HUES48 (cell line): ENCODE measurements at regions not wholly inside any gene's neighbourhood (a gene's known extent, or its start where the extent isn't known, plus 50 kb on each side); places are given as distances from the start of the nearest gene placed in this dataset.

Experiments
- H3K27ac ChIP-seq: one replicate; pipeline ENCODE4 v1.7.0; 2013; ENCODE audit warnings: low read depth, low read length, inconsistent platforms
- H3K27me3 ChIP-seq: 2 replicates; pipeline ENCODE4 v1.6.1; 2013; ENCODE audit warnings: mild to moderate bottlenecking, low read length; ENCODE audit not compliant: control insufficient read depth, insufficient read depth
- H3K36me3 ChIP-seq: 2 replicates; pipeline ENCODE4 v1.6.1; 2013; ENCODE audit warnings: low read length; ENCODE audit not compliant: control insufficient read depth, insufficient read depth
- H3K4me1 ChIP-seq: 2 replicates; pipeline ENCODE4 v1.6.1; 2013; ENCODE audit warnings: mild to moderate bottlenecking, low read length; ENCODE audit not compliant: control insufficient read depth, insufficient read depth
- H3K4me3 ChIP-seq: 2 replicates; pipeline ENCODE4 v1.5.1; 2013; ENCODE audit warnings: mild to moderate bottlenecking, low read depth, low read length
- H3K9ac ChIP-seq: 2 replicates; pipeline ENCODE4 v1.6.1; 2013; ENCODE audit warnings: mild to moderate bottlenecking, low read depth, low read length, moderate library complexity
- H3K9me3 ChIP-seq: 2 replicates; pipeline ENCODE4 v1.6.1; 2013; ENCODE audit warnings: low read length; ENCODE audit not compliant: control insufficient read depth, insufficient read depth

DNA sequence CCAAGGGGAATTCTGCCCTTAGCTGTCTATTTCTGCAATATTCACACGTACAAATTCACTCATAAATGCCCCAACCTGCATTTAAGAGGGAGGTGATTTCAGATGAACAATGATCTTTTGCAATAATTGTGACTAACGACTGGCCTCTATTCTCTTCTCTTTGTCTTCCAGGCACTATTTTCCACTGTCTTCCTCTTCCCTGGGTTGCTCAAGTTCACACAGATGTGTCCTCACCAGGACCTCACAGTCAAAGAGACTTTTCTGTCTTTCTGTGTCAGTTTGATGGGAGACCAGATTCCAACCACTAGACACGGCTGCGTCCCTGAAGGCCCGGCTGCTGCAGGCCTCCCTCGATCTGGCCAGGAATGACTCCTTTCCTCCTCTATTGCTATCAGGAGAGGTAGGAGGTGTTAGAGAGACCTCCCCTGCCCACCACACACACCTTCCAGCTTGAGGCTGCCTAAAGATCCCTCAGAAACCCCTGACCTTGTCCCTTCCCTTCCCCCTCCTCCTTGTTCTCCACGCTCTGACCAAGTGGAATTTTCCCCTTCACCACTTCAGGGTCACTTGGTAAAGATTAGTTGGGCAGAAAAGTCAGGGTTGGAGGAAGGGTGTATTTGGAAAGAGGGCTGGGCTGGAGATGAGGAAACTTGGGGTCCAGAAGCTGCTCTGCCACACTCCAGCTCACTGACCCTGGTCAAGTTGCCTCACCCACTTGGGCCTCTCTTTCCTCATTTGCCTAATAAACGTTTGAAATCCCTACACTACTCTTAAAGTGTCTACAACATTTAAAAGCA lies 109.2 kb upstream of the COPS8 start:
- H3K9me3 ChIP-seq = no peaks in the 10 kb centered on the region
- H3K4me1 ChIP-seq = peaks cover 16% of the 10 kb centered on the region; the same call in 1 of the 2 replicates

DNA sequence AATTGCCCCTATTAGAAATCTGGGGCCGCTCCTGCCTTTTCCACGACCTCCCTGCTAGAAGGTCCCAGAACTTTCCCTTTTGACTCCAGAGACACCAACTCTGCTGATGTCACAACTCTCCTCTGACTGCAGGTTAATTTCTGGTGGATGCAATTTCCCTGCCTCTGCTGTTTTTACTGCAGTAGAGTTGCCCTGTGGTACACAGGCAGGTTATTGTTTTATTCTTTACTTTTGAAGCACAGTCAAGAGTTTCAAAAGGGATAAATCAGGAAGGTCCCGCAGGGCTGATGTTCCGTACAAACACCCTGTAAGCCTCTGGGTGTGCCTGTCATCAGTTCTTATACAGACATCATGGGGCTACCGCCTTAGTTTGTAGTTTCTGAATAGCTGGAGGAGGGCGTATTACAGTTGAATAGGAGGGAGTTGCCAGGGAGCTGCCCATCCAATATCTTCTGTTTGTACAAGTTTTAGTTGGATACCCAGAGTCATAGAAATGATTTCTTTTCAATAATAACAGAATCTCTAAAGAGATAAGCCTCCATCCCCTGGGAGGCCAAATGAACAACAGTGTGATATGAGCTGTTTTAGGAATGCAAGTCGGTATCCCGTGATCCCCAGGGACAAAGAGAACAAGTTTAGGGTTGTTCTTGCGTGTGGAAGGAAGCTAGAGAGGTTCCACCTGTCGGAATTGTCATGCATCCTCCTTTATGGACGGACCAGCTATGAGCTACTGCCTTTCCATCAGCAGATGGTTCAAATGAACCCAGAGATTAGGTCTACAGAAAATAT lies 108.4 kb upstream of the COPS8 start:
- peaks cover 16% of the 10 kb centered on the region; the same call in 1 of the 2 replicates for H3K4me1 ChIP-seq
- H3K9me3 ChIP-seq = no peaks in the 10 kb centered on the region
- no peaks in the 10 kb centered on the region for H3K36me3 ChIP-seq
- no peak overlapping the region for H3K4me3 ChIP-seq
- no peaks in the 10 kb centered on the region; the same call in 1 of the 2 replicates for H3K27me3 ChIP-seq
- H3K27ac ChIP-seq = no peak overlapping the region
- H3K9ac ChIP-seq = no peak overlapping the region

More for the DNA sequence above, 109.2 kb upstream of the COPS8 start:
- no peak overlapping the region for H3K4me3 ChIP-seq
- no peaks in the 10 kb centered on the region for H3K36me3 ChIP-seq
- no peak overlapping the region for H3K9ac ChIP-seq
- H3K27me3 ChIP-seq = no peaks in the 10 kb centered on the region; the same call in 1 of the 2 replicates
- no peak overlapping the region for H3K27ac ChIP-seq

DNA sequence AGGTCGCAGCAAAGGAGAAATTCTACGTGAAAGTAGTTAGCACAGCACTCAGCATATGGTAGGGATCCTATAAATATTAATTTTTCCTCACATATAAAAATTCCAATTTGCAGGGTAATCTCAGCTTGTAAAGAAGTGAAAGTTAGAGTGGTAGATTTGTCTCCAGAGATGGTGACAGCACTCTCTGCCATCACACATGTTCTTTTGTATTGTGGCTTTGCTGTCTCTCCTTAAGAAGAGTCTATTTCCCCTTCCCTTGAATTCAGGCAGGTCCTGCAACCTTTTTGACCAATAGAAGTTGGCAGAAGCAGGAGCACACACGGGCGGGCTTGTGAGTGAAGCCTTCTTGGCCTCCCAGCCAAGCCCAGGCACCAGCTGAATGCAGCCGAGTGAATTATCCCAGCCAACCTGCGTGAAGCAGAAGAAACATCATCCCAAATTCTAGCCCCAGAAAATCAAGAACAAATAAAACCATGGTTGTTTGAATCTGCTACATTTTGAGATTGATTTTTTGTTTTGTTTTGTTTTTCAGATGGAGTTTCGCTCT lies 107.8 kb upstream of the COPS8 start:
- Histone ChIP-seq H3K36me3 (no peaks in the 10 kb centered on the region), H3K27ac (no peak overlapping the region), H3K9ac (no peak overlapping the region), H3K9me3 (no peaks in the 10 kb centered on the region), H3K4me3 (no peak overlapping the region), H3K4me1 (peaks cover 10% of the 10 kb centered on the region; the same call in 1 of the 2 replicates), H3K27me3 (no peaks in the 10 kb centered on the region; the same call in 1 of the 2 replicates)

DNA sequence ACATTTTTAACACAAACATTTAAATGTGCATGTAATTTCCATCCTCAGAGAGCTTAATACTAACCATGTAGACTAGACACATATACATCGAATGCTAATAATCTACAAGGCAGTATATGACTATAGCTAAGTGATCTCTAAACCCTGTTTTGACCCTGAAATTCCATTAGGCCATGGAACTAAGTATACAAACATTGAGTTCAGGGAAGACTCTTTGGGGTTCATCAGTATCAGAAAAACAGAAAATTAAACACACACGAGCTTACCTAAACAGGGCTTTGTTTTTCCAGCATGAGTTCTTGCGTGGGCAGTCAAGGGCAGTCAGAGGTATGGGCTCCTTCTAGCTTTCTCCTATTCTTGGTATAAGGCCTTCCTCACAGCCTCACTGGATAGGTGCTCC lies 106.0 kb upstream of the COPS8 start:
- no peaks in the 10 kb centered on the region; the same call in 1 of the 2 replicates for H3K27me3 ChIP-seq
- no peak overlapping the region for H3K4me3 ChIP-seq
- H3K36me3 ChIP-seq = no peaks in the 10 kb centered on the region
- no peak overlapping the region for H3K9ac ChIP-seq
- no peak overlapping the region for H3K27ac ChIP-seq
- H3K4me1 ChIP-seq = peaks cover 4% of the 10 kb centered on the region; the same call in 1 of the 2 replicates
- H3K9me3 ChIP-seq = no peaks in the 10 kb centered on the region; the same call in 1 of the 2 replicates

DNA sequence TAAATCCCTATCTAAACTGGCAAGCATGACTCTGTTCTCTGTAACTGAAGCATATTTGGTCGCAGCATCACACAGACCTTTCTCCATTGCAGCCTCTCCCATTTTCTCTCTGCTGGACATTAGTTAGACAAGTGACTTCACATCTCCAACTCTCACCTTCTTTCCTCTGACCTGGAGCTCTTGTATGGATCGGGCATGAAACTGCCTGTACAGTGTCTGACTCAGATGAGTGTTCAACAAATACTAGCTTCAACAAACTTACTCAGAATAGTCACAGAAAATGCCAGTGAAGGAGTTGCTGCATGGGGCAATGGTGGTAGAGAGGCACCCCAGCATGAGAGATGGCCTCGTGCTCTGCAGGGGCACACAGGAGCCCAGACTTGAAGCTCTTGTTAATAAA lies 104.7 kb upstream of the COPS8 start:
- H3K9ac ChIP-seq = no peak overlapping the region
- H3K4me3 ChIP-seq = no peak overlapping the region
- H3K9me3 ChIP-seq = no peaks in the 10 kb centered on the region; the same call in 1 of the 2 replicates
- H3K36me3 ChIP-seq = no peaks in the 10 kb centered on the region
- no peak overlapping the region for H3K27ac ChIP-seq
- 0 out of 2 replicates have a peak, but pooled peaks cover 4% of the 10 kb centered on the region for H3K4me1 ChIP-seq
- no peaks in the 10 kb centered on the region for H3K27me3 ChIP-seq

DNA sequence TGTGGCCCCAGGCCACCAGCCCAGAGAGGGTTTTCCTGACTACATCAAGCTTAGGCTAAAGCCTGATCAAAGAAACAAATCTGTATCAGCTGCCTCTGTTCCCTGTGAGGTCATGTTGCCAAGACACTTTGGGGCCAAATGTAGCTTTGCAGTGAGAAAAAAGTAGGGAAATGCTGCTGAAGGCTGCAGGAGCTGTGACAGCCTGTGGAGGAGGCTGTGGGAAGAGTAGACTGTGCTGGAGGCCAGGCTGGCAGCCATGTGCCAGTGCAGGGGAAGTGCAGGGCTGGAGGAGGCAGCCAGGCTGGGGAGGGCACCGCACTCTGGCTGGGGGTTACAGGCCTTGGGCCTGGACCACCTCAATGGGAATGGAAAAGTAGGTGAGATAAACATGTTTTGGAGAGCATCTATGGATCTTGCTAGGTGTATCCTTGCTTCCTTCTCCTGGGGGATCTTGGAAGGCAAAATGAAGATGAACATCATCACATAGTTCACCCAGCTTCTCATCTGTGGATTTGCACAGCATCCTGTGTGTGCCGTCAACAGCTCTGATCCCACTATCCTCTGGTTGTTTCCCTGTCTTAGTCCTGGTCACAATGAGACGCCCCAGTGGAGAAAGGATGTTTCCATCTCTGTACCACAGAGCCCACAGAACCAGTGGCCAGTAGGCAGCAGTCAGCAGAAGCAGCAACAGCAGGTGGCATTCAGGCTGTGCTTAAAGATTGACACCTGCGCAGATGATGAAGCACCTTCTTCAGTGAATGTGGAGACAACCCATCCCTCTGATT lies 103.8 kb upstream of the COPS8 start:
- no peak overlapping the region for H3K4me3 ChIP-seq
- no peaks in the 10 kb centered on the region for H3K36me3 ChIP-seq
- H3K27me3 ChIP-seq = no peaks in the 10 kb centered on the region
- no peaks in the 10 kb centered on the region; the same call in 1 of the 2 replicates for H3K9me3 ChIP-seq
- H3K4me1 ChIP-seq = no peaks in the 10 kb centered on the region
- H3K27ac ChIP-seq = no peak overlapping the region
- H3K9ac ChIP-seq = no peak overlapping the region

DNA sequence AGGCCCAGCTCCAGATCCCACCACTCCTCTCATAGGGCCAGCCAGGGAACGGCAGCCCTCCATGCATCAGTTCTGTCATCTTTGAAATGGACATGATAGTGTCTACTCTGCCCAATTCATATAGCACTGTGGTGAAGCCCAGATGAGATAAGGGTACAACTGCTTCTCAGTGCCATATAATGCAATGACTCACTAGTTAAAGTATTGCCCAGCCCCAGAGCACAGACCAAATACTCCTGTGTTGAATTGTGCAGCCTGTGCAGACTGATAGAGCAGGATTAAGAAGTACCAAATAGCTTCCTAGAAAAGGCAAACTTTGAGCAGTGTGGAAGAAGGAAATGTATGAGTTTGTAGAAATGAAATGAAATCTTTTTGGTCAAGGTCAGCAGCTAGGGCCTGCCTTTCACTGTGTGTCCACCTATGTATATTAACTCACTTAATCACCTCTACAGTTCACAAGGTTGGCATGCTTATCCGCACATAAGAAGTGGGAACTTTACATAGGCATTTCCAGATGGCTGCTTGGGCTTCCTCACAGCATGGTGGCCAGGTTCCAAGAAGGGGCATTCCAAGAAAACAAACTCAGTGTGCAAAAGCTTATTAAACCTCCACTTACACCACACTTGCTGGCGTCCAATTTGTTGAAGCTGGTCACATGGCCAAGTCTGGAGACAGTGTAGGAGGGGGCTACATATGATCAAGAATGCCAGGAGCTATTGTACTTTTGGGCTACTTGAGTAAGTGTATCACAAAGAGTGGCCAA lies 102.8 kb upstream of the COPS8 start:
- Histone ChIP-seq H3K9ac (no peak overlapping the region), H3K4me1 (no peaks in the 10 kb centered on the region), H3K27me3 (no peaks in the 10 kb centered on the region), H3K27ac (no peak overlapping the region), H3K9me3 (no peaks in the 10 kb centered on the region; the same call in 1 of the 2 replicates), H3K4me3 (no peak overlapping the region), H3K36me3 (no peaks in the 10 kb centered on the region)

DNA sequence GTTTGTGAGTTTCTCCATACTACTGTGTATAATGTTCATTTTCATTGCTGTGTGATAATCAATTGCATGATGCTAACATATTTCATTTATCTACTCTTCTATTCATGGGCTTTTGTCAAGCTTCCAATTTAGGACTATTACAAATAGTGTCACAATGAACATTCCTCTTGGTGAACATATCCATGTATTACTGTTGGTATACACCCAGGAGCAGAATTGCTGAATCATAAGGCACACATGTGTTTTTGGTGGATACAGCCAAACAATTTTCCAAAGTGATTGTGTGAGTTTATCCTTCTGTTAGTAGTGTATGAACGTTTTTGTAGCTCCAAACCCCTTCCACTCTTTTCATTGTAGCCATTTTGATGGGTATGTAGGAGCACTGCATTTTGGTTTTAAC lies 101.6 kb upstream of the COPS8 start:
- H3K27me3 ChIP-seq = no peaks in the 10 kb centered on the region
- no peak overlapping the region for H3K4me3 ChIP-seq
- H3K27ac ChIP-seq = no peak overlapping the region
- no peaks in the 10 kb centered on the region; the same call in 1 of the 2 replicates for H3K9me3 ChIP-seq
- no peaks in the 10 kb centered on the region for H3K4me1 ChIP-seq
- no peak overlapping the region for H3K9ac ChIP-seq
- H3K36me3 ChIP-seq = no peaks in the 10 kb centered on the region

DNA sequence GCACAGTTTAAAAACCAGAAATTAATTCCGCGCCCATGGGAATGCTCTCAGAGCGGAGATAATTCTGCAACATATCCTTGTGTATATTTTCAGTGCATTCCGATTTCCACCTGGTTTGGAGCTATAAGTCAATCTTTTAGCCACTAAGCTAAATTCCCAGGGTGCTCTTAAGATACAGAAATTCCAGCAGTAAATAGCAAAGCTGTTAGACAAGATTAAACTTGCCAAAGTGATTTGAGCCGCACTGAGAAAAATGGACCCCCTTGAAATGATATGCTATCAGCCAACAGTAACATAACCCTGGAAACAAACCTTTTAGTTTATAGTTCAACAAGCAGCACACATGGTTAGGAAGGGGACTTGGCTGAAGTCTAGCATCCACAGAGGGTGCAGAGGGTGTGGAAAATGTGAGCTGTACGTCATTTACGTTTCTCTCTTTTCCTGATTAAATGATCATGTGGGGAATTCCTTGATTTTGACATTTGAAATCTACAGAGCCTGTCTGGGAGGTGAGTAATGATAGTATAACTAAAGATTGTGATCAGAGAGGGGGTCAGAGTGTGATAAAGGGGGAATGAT lies 99.8 kb upstream of the COPS8 start:
- H3K9me3 ChIP-seq = no peaks in the 10 kb centered on the region; the same call in 1 of the 2 replicates
- no peaks in the 10 kb centered on the region for H3K27me3 ChIP-seq
- no peak overlapping the region for H3K9ac ChIP-seq
- H3K4me1 ChIP-seq = no peaks in the 10 kb centered on the region
- no peak overlapping the region for H3K27ac ChIP-seq
- no peak overlapping the region for H3K4me3 ChIP-seq
- no peaks in the 10 kb centered on the region for H3K36me3 ChIP-seq
